ENCODE measurements at regions not wholly inside any gene's neighbourhood (a gene's known extent, or its start where the extent isn't known, plus 50 kb on each side); places are given as distances from the start of the nearest gene placed in this dataset.
"Not testable (repeated sequence)": the region's sequence is repeated elsewhere in the genome, so short reads cannot be mapped to it uniquely, and the experiment has no call there.

GRCh38 chr22:22364207-22364606 lies 119.6 kb downstream of the VPREB1 start:
- H3K9me3 ChIP-seq = no peaks in the 10 kb centered on the region
- intact Hi-C loops (cut with DNase I; ENCODE audit: low total_unique reads) = no loop called here

GRCh38 chr22:22366537-22366936 lies 122.0 kb downstream of the VPREB1 start:
- Histone ChIP-seq H3K27ac (no peak overlapping the region), H3K36me3 (no peaks in the 10 kb centered on the region), H3K27me3 (peaks cover 0 to 3% of the 10 kb centered on the region in 2 donors), H3K9me3 (no peaks in the 10 kb centered on the region), H3K4me1 (no peaks in the 10 kb centered on the region), H3K4me3 (no peak overlapping the region)
- TF ChIP-seq POLR2A (IDR thresholded peaks at IDR 0.05) (no peak), CTCF (IDR thresholded peaks at IDR 0.05) (no peak)
- no peak for DNase-seq
- intact Hi-C loops (cut with DNase I; ENCODE audit: low total_unique reads) = no loop called here

More at GRCh38 chr22:22364207-22364606, 119.6 kb downstream of the VPREB1 start:
- Histone ChIP-seq H3K27ac (no peak overlapping the region), H3K4me1 (no peaks in the 10 kb centered on the region), H3K4me3 (no peak overlapping the region), H3K27me3 (peaks cover 0 to 3% of the 10 kb centered on the region in 2 donors), H3K36me3 (no peaks in the 10 kb centered on the region)
- no peak for DNase-seq
- no peak for TF ChIP-seq CTCF (IDR thresholded peaks at IDR 0.05)
- TF ChIP-seq POLR2A (IDR thresholded peaks at IDR 0.05) = no peak

- Histone ChIP-seq H3K9me3 (no peaks in the 10 kb centered on the region), H3K27ac (no peak overlapping the region), H3K27me3 (no peaks in the 10 kb centered on the region), H3K4me3 (no peak overlapping the region), H3K4me1 (no peaks in the 10 kb centered on the region), H3K36me3 (no peaks in the 10 kb centered on the region)
- TF ChIP-seq CTCF (IDR thresholded peaks at IDR 0.05) = no peak
- no peak for TF ChIP-seq POLR2A (IDR thresholded peaks at IDR 0.05)
- intact Hi-C loops (cut with DNase I; ENCODE audit: low total_unique reads) = no loop called here
- no peak for DNase-seq
Measured at GRCh38 chr22:22368516-22368915, 123.9 kb downstream of the VPREB1 start.

- H3K27me3 ChIP-seq; H3K9me3 ChIP-seq; DNase-seq; H3K36me3 ChIP-seq; H3K4me1 ChIP-seq; H3K4me3 ChIP-seq; intact Hi-C loops (cut with DNase I; ENCODE audit: low total_unique reads); H3K27ac ChIP-seq: not testable (repeated sequence)
Measured at GRCh38 chr22:22369219-22369963, 124.8 kb downstream of the VPREB1 start.

DNA sequence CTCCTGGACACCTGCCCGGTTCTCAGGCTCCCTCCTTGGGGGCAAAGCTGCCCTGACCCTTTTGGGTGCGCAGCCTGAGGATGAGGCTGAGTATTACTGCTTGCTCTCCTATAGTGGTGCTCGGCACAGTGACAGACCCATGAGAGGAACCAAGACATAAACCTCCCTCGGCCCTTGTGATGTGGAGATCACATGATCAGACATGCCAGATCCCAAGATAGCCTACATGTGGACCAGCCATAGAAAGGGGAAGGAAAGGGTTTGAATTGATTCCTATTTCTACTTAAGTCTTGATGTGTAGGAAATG lies 125.3 kb downstream of the VPREB1 start:
- H3K27me3 ChIP-seq = no peaks in the 10 kb centered on the region
- intact Hi-C loops (cut with DNase I; ENCODE audit: low total_unique reads) = no loop called here
- H3K4me3 ChIP-seq = no peak overlapping the region
- no peaks in the 10 kb centered on the region for H3K4me1 ChIP-seq
- H3K27ac ChIP-seq = no peak overlapping the region
- TF ChIP-seq CTCF (IDR thresholded peaks at IDR 0.05) (no peak), POLR2A (IDR thresholded peaks at IDR 0.05) (no peak)
- DNase-seq = no peak
- H3K9me3 ChIP-seq = no peaks in the 10 kb centered on the region
- H3K36me3 ChIP-seq = no peaks in the 10 kb centered on the region

Measured in uterus (tissue), 3 donors.